ENCODE measurements at regions not wholly inside any gene's neighbourhood (a gene's known extent, or its start where the extent isn't known, plus 50 kb on each side); places are given as distances from the start of the nearest gene placed in this dataset.

GRCh38 chr4:188197566-188197965 lies 58.3 kb downstream of the TRIML1 start:
- no peak for DNase-seq

GRCh38 chr4:188198982-188199792 lies 59.9 kb downstream of the TRIML1 start:
- DNase-seq = no peak

DNA sequence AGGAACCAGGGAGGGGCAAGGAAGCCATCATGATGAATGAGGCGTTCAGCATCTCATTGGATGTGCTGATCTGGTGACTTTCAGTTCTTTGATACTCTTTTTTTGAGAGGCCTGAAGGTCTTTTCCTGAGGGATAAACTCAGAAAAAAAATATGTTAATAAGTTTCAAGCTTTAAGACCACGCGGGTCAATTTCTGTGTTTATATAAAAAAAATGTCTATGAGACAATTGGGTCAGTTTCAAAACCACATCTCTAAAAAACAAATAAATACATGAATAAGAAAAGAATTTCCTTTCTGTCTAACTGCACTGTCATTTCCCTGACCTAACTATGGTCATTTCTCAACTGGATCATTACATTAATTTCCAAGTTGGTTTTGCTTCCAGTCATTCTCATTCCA lies 62.6 kb downstream of the TRIML1 start:
- DNase-seq = no peak

DNA sequence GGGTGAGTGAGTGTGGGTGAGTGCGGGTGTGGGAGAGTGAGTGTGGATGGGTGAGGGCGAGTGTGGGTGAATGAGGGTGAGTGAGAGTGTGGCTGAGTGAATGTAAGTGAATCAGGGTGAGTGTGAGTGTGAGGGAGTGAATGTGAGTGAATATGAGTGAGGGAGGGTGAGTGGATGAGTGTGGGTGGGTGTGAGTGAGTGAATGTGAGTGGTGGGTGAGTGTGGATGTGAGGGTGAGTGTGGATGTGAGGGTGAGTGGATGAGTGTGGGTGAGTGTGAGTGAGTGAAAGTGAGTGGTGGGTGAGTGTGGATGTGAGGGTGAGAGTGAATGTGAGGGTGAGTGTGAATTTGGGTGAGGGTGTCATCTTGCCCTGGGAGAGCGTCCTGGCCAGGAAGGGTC lies 67.5 kb downstream of the TRIML1 start:
- no peak for DNase-seq

DNA sequence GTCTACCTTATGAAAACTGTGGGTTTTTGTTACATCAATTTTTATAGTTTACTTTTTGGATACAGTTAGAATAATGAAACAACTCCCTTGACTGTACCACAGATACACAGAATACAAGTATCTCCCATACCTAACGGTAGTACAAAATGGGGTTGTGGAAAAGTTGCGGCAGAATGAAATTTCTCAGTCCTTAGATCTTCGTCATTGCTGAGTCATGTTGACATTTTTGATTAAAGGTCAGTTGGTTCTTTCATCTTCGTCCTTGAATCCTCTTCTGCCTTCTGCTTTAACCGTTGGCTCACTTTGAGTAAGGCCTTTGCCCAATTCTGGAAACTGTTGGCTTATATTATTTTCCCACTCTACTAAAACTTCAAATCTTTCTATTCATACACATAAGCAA lies 75.6 kb downstream of the TRIML1 start:
- DNase-seq = no peak

DNA sequence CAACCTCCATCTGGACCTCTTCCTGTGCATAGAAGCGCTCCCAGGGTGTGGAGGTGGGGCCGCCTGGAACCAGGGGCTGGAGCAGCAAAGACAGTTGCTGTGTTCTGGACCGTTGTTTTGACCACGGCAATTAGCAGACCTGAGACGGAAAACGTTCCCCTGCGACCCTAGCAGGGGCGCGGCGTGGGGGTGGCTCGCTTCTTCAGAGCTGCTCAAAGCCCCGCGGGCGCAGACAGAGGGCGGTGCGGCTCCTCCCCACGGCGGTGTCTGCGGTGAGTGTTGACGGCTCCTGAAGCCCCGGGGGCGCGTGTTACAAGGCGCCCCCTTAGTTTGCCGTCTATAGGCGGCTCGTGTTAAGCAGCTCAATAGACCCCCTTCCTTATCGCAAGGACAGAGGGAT lies 79.2 kb downstream of the TRIML1 start:
- no peak for DNase-seq

GRCh38 chr4:188220006-188220405 lies 80.8 kb downstream of the TRIML1 start:
- no peak for DNase-seq

DNA sequence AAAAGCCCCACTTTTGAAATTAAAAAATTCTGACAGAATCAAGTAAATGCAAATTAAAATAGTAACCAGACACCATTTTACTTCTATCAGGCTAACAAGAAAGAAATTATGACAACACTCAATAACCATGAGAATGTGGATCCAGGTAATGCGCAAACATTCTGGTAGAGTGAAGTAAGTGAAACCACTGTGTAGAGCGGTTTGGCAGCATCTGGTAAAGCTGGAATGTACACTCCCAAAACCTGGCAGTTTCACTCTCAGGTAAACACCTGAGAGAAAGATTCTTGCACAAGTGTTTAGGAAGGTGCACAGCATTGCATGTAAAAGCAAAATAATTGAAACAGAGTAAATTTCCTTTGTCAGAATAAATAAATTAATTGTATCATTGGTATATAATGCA lies 81.8 kb downstream of the TRIML1 start:
- no peak for DNase-seq

GRCh38 chr4:188228279-188228678 lies 89.0 kb downstream of the TRIML1 start:
- DNase-seq = no peak

- DNase-seq = no peak
Observed at GRCh38 chr4:188232428-188232827, 93.2 kb downstream of the TRIML1 start.

DNA sequence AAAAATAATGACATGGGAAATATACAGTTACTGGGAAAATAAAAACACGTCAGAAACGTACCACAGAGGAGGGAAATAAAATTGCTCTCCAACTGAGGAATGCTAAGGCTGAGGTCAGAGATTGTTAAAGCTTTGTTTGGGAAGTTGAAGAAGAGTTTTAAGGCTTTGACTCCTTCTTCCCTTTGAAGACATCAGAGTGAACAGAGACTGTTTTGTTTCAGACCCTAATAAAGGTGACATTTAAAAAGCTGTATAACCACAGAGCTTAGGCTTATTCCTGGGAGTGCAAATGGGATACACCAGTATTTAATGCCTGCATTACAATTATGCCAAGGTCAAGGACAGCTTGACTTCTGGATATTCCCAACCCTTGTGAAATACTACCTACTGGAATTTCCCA lies 102.8 kb downstream of the TRIML1 start:
- no peak for DNase-seq

GRCh38 chr4:188245651-188246050 lies 106.4 kb downstream of the TRIML1 start:
- no peak for DNase-seq

DNA sequence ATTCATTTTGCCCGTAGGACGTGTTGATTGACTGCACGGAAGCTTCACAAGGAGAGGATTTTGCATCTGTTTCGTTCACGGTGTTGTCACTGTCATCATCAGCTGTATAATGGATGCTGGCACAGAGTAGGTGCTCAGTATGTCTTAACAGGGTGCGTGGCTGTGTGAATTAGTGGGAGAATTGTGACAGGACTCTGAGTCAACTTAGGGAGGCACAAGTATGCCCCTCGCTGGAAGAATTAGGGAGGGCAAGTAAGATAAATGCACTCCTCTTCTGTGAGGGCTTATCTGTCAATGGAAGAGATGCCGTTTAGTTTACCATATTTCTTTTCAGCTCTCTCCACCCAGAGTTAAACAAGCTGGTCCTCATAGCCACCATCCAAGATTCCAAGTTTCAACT lies 107.2 kb downstream of the TRIML1 start:
- no peak for DNase-seq

GRCh38 chr4:188254211-188254610 lies 115.0 kb downstream of the TRIML1 start:
- no peak for DNase-seq

GRCh38 chr4:188262464-188262863 lies 123.2 kb downstream of the TRIML1 start:
- DNase-seq = no peak

DNA sequence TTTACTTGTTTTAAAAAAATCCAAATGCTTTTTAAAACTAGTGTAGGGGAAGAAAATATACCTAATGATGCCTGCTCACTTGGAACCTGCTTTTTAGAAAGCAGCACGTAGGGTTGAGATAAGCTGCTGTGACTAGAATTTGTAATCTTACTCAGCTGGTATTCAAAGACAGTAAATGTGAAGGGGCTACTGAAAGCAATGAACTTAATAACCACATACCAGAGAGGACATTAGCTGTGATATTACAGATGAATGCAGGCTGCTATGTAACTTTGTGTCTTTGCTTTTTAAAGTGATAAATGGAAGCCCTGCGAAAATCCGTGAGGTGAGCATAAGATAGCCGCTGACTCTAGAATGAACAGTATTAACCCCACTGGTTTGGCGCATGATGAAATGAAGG lies 124.1 kb downstream of the TRIML1 start:
- DNase-seq = no peak

DNA sequence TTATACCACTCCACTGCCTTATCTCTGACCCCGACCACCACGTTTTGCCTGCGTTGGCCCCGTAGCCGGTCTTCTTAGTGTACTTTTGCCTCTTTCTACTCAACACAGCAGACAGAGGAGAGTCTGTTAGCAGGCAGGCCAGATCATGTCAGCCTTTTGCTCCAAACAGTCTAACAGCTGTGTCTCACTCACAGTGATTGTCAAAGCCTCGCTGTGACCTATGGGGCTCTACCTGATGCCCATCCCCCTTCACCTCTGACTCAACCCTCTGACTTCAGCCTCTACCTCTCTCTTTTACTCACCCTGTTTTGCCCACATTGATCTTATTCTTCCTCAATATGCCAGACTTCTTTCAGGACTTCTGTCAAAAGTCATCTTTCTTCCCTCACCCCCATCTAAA lies 127.1 kb downstream of the TRIML1 start:
- no peak for DNase-seq

DNA sequence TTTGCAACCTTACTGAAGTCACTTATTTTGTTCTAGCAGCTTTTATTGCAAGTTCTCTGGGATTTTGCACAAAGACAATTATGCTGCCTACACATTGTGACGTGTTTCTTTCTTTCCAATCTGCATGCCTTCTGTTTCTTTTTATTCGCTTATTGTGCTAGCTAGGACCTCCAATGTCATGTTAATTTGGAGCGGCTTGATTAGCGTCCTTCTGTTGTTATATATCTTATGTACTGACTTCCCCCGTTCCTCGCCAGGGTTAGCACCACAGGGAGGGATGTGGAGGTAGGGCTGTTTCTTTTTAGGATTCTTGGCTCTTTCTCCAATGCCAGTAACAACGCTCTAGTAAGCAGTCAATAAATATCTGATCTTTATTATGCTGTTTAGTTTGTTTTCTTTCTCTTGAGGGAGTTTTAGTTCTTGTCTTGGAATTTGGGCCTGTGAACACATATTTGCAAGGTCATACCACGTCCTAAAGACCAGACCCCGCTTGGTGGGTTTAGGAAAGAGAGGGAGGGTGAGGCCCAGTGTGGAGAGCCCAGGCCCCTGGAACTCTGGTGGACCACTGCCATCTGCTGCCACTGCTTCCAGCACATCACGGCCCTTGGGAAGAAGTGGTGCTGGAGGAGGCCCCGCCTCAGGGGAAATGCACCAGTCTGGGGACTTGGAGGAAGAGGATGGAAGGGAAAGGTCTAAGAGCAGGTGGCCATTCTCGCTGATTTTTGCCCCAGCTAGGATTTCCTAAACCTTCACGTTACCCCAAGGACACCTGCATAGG lies 129.1 kb downstream of the TRIML1 start:
- DNase-seq = no peak

DNA sequence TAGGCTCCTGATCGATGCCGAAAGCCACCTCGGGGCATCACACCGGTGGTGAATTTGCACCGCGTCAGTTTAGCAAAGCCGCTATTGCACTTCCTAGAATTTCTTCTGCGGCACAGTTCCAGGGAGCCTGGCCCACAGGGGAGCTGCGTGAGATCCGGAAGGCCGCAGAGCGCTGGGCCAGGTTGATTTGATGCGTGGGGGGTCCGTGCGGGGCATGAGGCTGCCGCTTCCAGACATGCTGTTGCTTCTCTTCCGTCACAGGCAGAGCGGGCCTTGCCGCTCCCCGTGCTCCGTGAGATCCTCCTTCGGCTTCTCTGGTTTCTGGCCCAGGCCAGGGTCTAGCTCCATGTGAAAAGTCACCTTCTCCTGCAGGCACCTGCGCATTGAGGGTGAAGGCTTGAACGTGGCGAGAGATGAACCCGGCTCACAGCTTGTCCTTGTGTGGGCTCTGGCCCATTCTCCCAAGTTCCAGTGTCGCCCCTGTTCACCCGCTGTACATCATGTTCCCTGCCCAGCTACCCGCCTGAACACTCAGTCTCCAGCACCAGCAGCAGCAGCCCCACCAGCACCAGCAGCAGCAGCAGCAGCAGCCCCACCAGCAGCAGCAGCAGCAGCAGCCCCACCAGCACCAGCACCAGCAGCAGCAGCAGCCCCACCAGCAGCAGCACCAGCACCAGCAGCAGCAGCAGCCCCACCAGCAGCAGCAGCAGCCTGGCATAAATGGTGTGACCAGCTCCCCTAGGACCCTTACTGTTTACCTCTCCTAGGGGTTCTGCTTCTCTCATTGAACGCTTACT lies 131.2 kb downstream of the TRIML1 start:
- no peak for DNase-seq

- DNase-seq = no peak
Observed at GRCh38 chr4:188275686-188276085, 136.4 kb downstream of the TRIML1 start.

GRCh38 chr4:188279184-188279583 lies 139.9 kb downstream of the TRIML1 start:
- no peak for DNase-seq

- no peak for DNase-seq
Observed at GRCh38 chr4:188282471-188283232, 143.4 kb downstream of the TRIML1 start.
